ENCODE measurements at regions not wholly inside any gene's neighbourhood (a gene's known extent, or its start where the extent isn't known, plus 50 kb on each side); places are given as distances from the start of the nearest gene placed in this dataset.

DNA sequence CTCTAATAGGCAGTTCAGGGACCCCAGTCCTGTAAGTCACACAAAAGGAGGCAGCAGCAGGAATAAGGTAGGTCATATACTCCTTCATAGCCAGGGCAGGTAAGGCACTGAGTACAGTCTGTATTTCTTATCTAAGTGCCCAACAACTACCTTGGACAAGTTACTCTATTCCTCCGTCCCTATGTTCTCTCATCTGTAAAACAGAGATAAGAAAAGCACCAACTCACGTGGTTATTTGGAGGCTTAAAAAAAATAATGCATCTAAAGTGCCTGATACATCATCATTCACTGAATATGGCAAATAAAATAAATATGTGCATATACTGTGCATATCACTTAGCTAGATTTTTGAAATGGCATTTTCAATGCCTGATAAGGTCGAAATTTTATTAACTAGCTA lies 298.1 kb upstream of the CDYL start:
- TF ChIP-seq, protein P1, sequence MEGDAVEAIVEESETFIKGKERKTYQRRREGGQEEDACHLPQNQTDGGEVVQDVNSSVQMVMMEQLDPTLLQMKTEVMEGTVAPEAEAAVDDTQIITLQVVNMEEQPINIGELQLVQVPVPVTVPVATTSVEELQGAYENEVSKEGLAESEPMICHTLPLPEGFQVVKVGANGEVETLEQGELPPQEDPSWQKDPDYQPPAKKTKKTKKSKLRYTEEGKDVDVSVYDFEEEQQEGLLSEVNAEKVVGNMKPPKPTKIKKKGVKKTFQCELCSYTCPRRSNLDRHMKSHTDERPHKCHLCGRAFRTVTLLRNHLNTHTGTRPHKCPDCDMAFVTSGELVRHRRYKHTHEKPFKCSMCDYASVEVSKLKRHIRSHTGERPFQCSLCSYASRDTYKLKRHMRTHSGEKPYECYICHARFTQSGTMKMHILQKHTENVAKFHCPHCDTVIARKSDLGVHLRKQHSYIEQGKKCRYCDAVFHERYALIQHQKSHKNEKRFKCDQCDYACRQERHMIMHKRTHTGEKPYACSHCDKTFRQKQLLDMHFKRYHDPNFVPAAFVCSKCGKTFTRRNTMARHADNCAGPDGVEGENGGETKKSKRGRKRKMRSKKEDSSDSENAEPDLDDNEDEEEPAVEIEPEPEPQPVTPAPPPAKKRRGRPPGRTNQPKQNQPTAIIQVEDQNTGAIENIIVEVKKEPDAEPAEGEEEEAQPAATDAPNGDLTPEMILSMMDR (IDR thresholded peaks at IDR 0.05), result no peak
- TF ChIP-seq POLR2AphosphoS5 (IDR thresholded peaks at IDR 0.05) (no peak), POLR2A (IDR thresholded peaks at IDR 0.05) (no peak)

All from breast epithelium (tissue), 3 donors.